HG02610 (cell line): ENCODE measurements at regions not wholly inside any gene's neighbourhood (a gene's known extent, or its start where the extent isn't known, plus 50 kb on each side); places are given as distances from the start of the nearest gene placed in this dataset.
"Not testable (repeated sequence)": the region's sequence is repeated elsewhere in the genome, so short reads cannot be mapped to it uniquely, and the experiment has no call there.

Experiments used
- ATAC-seq: cut with Tn5 transposase; IDR thresholded peaks from one replicate; pipeline ENCODE4 v1.9.1; 2021; ENCODE audit warnings: mild to moderate bottlenecking, moderate library complexity; ENCODE audit not compliant: unreplicated experiment

GRCh38 chr13:83019986-83020385, 862.3 kb downstream of the SLITRK1 start:
- ATAC-seq: no peak

DNA sequence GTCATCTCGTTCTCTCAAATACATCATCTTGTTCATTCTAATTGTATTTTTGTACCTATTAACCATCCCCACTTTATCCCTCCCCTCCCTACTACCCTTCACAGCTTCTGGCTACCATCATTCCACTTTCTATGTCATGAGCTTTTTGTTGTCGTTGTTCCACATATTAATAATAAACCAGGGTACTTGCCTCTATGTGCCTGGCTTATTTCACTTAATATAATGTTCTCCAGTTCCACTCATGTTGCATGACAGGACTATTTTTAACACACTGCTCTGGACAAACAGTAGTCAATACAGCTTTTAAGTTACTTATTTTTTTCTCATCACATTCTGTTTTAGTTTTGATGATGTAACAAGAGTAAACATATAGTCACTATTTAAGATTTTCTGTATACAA, 872.3 kb downstream of the SLITRK1 start:
- ATAC-seq: no peak

DNA sequence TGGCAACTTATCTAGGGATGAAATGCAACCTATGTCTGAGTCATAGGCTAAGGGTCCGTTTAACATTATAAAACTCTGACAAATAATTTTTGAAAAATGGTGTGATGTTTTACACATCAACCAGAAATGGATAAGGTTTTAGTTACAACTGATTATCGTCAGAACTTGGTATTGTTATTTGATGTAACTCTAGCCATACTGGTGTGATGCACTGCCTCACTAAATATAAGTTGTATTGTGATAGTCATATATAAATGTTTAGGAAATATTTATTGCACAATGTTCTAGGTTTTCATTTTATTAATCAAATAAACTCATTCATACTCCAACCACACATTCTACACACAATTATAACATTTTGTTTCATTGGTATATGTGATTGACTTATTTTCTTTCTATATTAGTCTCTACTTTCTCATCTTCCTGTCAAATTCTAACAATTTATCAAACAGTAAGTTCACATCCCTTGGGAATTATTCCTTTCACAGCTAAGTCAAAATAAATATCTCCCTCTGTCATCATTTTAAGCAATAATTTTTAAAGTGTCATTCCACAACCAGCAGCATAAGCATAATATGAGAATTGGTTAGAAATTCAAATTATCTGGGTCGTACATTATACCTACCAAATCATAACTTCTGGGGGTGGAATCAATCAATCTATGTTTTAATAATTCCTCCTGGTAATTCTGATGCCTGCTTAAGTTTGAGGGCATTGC, 873.9 kb downstream of the SLITRK1 start:
- no peak for ATAC-seq

DNA sequence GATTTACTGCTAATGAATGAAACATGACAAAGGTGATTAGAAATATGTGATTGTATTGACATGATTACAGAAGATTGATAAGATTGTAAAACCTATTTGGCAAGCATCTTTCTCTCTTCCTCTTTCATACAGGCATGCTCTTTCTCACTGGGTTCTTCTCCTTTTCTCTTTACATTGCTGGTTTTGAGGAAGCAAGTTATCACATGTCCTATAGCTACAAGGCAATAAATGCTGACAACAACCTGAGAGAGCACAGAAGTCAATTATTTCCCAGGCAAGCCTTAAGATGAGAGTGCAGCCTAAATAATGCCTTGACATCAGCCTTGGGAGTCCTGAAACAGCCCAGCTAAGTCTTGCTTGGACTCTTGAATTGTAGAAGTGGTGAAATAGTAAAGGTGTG, 875.0 kb downstream of the SLITRK1 start:
- ATAC-seq: no peak

DNA sequence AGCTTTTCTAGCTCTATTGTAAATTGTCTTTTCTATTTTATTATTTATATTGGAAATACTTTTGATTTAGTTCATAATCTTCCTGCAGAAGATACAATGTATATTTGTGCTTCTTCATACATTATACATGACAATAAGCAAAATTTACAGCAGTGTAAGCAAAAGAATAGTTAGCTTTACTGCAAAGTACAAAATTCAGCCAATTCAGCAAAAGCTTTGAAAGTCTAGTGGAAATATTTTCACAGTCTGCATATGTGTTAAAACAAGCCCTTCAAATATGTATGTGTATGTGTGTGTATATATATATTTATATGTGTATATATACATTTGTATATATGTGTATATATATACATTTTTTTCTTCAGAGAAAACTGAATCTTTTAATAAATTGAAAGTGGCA, 879.1 kb downstream of the SLITRK1 start:
- no peak for ATAC-seq

DNA sequence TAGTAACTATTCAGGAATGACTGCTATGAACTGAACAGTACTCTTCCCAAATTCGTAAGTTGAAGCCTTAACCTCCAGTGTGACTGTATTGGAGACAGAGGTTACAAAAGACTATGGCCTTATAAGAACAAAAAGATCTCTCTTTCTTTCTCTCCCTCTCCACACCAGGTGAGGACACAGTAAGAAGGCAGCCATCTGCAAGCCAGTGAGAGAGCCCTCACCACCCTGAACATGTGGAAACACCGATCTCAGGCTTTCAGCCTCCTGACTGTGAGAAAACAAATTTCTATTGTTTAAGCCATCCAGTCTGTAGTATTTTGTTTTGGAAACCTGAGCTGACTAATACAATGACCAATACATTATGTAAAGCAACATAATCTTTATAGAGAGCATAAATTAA, 888.9 kb downstream of the SLITRK1 start:
- no peak for ATAC-seq

DNA sequence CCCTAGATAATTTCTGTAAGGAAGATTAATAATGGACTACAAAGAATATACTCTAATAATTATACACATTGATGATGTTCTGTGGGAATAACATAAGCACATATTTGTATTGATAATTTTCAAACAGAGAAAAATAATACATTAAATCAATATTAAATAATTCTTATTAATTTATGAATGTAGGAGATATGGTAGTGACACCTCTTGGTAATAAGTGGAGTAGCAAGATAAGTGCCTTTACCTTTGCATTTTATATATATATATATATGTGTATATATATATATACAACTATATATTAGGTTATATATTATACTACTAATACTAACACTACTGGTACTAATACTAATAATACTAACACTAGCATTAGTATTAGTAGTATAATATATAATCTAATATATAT, 905.8 kb downstream of the SLITRK1 start:
- no peak for ATAC-seq

DNA sequence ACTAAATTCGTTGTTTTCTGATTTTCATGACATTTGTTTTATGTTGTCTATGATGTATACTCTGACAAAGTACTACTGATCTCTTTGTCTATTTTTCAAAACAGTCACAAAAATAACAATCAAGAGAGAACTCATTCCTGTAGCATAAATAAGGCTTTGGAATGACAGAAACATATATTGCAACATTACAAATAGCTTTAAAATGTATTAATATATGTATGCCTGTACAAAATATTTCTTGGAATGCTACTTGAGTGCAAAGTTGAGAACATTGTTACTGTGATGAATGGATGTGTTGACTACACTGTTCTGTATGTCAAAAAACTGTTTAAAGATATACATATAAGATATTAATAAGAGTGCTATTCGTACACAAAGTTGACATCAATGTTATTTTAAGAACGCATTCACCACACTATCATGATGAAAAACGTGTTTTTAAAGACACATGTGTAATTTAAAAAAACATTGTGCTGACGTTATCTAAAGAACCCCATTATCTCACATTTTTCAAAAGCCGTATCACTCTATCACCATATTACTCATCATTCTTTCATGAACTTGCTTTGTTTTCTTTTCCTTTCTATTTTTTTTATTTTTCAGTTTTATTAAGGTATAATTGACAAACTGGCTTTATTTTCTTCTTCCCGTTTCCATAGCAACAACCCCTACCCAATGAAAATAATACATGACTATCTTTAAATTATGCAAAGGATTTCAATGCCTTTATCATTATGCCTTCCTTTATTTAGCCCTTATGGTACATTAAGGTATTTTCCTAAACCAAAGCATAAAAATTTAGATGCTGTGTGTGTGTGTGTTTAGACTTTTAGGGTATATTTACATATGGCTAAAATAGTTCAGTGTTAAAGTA, 918.8 kb downstream of the SLITRK1 start:
- no peak for ATAC-seq

GRCh38 chr13:82962397-82962796, 919.9 kb downstream of the SLITRK1 start:
- ATAC-seq: no peak

DNA sequence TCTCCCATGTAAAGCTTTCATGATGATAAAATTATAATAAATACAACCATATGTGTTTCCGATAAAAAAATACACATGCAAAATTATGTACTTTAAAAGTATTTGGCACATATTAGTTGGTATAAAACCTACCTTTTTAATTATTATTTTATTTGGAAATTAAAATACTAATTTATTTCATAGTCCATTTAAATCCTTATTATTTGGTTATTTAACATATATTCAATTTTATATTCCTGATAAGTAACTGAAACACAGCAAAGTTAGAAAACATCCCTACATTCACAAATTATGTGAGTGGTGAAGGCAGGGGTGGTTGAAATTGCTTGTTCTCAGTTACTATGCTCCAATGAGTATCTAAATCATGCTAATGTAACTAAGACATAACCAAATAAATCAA, 920.5 kb downstream of the SLITRK1 start:
- ATAC-seq: no peak

DNA sequence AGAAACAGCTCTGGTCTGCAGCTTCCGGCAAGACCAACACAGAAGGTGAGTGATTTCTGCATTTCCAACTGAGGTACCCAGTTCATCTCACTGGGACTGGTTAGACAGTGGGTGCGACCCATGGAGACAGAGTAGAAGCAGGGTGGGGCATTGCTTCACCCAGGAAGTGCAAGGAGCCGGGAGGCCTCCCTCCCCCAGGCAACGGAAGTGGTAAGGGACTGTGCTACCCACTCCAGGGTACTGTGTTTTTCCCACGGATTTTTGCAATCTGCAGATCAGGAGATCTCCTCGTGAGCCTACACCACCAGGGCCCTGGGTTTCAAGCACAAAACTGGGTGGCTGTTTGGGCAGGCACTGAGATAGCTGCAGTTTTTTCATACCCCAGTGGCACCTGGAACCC, 929.9 kb downstream of the SLITRK1 start:
- ATAC-seq: not testable (repeated sequence)

DNA sequence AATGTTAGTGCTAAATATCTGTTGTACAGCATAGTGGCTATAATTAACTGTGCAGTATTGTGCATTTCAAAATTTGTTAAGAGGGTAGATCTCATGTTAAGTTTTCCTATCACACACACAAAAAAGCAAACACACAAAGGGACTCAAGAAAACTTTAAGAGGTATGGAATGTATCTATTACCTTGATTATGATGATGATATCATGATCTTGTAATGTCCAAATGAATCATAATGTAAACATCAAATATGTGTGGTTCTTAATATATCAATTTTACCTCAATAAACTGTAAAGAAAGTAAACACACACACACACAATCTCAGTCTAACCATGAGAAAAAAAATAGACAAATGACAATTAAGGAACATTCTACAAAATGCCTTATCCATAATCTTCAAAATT, 934.6 kb downstream of the SLITRK1 start:
- ATAC-seq: no peak

DNA sequence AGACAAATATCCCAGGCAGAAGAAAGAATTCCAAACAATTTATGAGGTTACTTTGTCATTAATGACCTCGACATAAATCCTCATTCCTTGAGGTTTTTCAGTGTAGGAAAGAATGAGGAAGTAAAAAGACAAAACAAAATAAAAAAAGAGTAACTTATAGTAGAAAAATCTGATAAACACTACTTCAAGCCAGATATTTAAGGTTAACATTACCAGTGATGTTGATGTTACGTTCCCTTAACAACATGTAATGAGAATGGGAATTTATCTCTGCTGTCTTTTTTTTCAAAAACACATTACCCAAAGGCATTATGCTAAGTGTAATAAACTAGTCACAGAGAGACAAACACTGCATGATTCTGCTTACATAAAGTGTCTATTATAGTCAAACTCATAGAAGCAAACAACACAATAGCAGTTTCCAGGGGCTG, 935.1 kb downstream of the SLITRK1 start:
- ATAC-seq: no peak

DNA sequence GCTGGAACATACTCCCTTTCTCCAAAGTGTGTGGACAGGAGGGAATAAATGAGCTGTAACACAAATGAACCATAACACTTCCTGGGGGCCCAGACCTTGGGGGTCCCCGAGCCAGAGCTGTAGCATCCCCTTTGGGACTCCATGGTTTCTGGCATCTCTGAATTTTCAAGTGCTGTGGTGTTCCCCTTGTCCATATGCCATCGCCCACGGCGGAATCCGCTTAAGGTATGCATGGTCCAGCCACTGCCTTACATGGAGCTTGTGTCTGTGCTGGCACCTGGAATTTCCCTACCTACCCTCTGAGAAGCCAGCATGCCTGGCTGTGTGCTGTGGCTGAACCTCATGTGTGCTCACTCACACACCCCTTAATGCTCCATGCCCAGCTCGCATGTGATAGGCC, 943.6 kb downstream of the SLITRK1 start:
- no peak for ATAC-seq

GRCh38 chr13:82934000-82934399, 948.3 kb downstream of the SLITRK1 start:
- no peak for ATAC-seq

DNA sequence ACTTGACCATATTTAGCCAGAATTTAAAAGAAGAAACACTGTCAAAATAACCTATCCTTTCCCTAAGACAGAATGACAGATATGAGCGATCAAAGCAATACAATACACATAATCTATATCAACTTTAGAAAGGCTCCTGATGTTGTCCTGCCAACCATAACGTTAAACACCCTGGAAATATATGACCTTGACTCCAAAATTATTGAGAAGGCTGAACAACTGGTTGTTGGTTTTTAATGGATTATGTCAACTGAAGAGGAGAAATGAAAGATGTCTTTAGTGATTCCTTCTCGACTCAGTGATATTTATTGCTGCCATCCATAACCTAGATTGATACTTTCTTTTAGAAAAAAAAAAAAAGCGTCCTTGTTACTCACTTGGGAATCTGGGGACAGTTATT, 957.2 kb downstream of the SLITRK1 start:
- no peak for ATAC-seq

DNA sequence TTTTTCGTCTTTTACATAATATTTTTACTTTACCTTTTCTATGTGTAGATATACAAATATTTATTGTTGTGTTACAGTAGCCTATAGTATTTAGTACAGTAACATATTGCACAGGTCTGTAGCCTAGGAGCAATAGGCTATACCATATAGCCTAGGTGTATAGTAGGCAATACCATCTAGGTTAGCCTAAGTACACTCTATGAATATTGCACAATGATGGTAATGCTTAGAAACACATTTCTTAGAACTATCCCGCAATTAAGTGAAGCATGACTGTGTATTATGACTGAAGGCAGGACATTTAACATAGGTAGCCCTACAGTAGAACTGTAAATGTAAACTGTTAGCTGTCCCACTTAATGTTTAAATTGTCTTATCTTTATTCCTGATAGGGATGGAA, 964.3 kb downstream of the SLITRK1 start:
- no peak for ATAC-seq

DNA sequence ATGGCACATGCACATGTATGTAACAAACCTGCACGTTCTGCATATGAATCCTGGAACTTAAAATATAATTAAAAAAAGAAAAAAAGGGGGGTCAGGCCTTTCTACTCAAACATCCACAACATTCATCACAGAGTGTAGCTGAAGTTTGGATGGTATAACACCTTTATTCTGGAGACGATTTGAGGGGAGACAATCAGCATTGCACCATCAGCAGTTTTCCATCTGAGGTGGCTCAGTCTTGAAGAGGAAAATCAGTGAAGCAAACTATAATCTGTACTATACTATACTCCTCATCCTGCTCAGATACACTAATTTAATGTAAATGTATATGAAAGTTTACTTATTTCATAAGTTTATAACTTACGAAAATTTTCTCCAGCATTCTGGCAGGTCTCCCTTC, 969.7 kb downstream of the SLITRK1 start:
- ATAC-seq: no peak

GRCh38 chr13:82905071-82905470, 977.2 kb downstream of the SLITRK1 start:
- no peak for ATAC-seq

GRCh38 chr13:82900453-82900852, 981.8 kb downstream of the SLITRK1 start:
- ATAC-seq: no peak

DNA sequence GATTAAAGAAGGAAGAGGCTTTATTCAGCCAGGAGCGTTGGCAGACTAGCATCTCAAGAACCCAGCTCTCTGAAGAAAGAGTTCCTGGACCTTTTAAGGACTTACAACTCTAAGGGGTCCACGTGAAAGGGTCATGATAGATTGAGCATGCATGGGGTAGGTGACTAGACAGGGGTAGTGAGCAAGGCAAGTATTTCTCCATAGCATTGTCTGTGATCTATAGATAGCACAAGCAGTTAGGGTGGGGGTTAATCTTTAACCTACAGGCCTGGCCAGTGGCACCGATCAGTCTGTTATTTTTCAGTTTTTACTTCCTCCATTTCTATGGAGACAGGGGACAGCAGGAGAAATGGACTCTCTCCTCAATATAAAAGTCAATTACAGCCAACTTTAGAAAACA, 983.7 kb downstream of the SLITRK1 start:
- no peak for ATAC-seq

GRCh38 chr13:82879921-82880320, 1002.4 kb downstream of the SLITRK1 start:
- ATAC-seq: no peak
